ENCODE measurements at regions not wholly inside any gene's neighbourhood (a gene's known extent, or its start where the extent isn't known, plus 50 kb on each side); places are given as distances from the start of the nearest gene placed in this dataset.

GRCh38 chr18:51911584-51911983, 428.4 kb upstream of the DCC start:
- Histone ChIP-seq H4K8ac (replicated peaks; ENCODE audit: insufficient read length, low read depth, low read length) (no peak overlapping the region), H2BK20ac (ENCODE audit: low read depth, low read length, poor library complexity, severe bottlenecking) (no peak overlapping the region), H3K23ac (ENCODE audit: insufficient read length, low read depth, low read length) (no peak overlapping the region), H3K56ac (ENCODE audit: insufficient read length, low read depth, low read length) (no peak overlapping the region), H3K27me3 (ENCODE audit: insufficient read depth, low read length) (no peaks in the 10 kb centered on the region; the same call in 1 of the 2 replicates), H2BK15ac (ENCODE audit: low read depth, low read length) (no peak overlapping the region), H2AFZ (ENCODE audit: low read length) (no peak overlapping the region), H3K14ac (ENCODE audit: insufficient read depth, low read length) (no peak overlapping the region), H4K5ac (ENCODE audit: insufficient read length, low read depth, low read length) (no peak overlapping the region), H3K4me2 (ENCODE audit: insufficient read depth, insufficient read length, low read length) (no peak overlapping the region), H2BK5ac (ENCODE audit: insufficient read length, low read length) (no peak overlapping the region), H3K79me2 (ENCODE audit: insufficient read depth, low read length) (no peaks in the 10 kb centered on the region), H3K27ac (ENCODE audit: insufficient read length, low read depth, low read length) (no peak overlapping the region), H3K79me1 (ENCODE audit: insufficient read depth, low read depth, low read length, poor library complexity, severe bottlenecking) (no peaks in the 10 kb centered on the region), H3T11ph (ENCODE audit: low read length) (no peak overlapping the region), H3K4ac (ENCODE audit: low read depth, low read length) (no peak overlapping the region), H2BK120ac (ENCODE audit: low read depth, low read length, poor library complexity, severe bottlenecking) (no peak overlapping the region), H3K23me2 (ENCODE audit: insufficient read length, low read depth, low read length, poor library complexity, severe bottlenecking) (no peaks in the 10 kb centered on the region), H3K9me3 (ENCODE audit: control insufficient read depth, low read depth, low read length) (no peaks in the 10 kb centered on the region), H3K18ac (ENCODE audit: insufficient read length, low read depth, low read length) (no peak overlapping the region), H4K20me1 (ENCODE audit: control insufficient read depth, insufficient read depth, insufficient read length) (no peaks in the 10 kb centered on the region), H3K4me1 (ENCODE audit: insufficient read depth, low read length) (no peaks in the 10 kb centered on the region), H3K9ac (ENCODE audit: extremely low read depth, insufficient read length, low read length) (no peak overlapping the region), H2AK5ac (ENCODE audit: insufficient read length, low read length) (no peak overlapping the region), H4K91ac (ENCODE audit: insufficient read length, low read depth, low read length) (no peak overlapping the region), H2BK12ac (ENCODE audit: insufficient read length, low read depth, low read length) (no peak overlapping the region)
- TF ChIP-seq CTCF (conservative IDR thresholded peaks at IDR 0.05), result no peak
- no peaks in the 10 kb centered on the region for H3K27me3 Mint-ChIP-seq (ENCODE audit: low read depth)
- H3K36me3 Mint-ChIP-seq (ENCODE audit: insufficient read depth in 1 of 3, low read depth in 3 of 3), result no peaks in the 10 kb centered on the region
- no peak for DNase-seq
- no peaks in the 10 kb centered on the region for H3K9me3 Mint-ChIP-seq
- no peak overlapping the region for H3K4me3 Mint-ChIP-seq
- no peaks in the 10 kb centered on the region for H3K4me1 Mint-ChIP-seq
- no peak overlapping the region for H3K27ac Mint-ChIP-seq
- no CpG with 5 or more reads among the region's 3 CpGs for WGBS (ENCODE audit: extremely low coverage, insufficient read length, low lambda C conversion rate)
